Activated effector memory CD4-positive, alpha-beta T cell treated with anti-CD3 and anti-CD28 coated beads, Interleukin-2, amount 50 U/mL, for 16 hours (primary cell): ENCODE measurements at regions not wholly inside any gene's neighbourhood (a gene's known extent, or its start where the extent isn't known, plus 50 kb on each side); places are given as distances from the start of the nearest gene placed in this dataset.
"Not testable (repeated sequence)": the region's sequence is repeated elsewhere in the genome, so short reads cannot be mapped to it uniquely, and the experiment has no call there.

ENCODE experiments used
- DNase-seq: peaks from one replicate; pipeline ENCODE4 v3.0.0-alpha.2; 2020

GRCh38 chr7:53596230-53596629 is 560.8 kb downstream of the POM121L12 start:
- DNase-seq = no peak

- no peak for DNase-seq
These were observed 564.9 kb downstream of the POM121L12 start for GRCh38 chr7:53600296-53600695.

GRCh38 chr7:53602817-53603418 is 567.5 kb downstream of the POM121L12 start:
- DNase-seq = no peak

- no peak for DNase-seq
These were observed 568.0 kb downstream of the POM121L12 start for GRCh38 chr7:53603461-53603860.

- DNase-seq = no peak
These were observed 568.8 kb downstream of the POM121L12 start for GRCh38 chr7:53604201-53604600.

GRCh38 chr7:53607961-53608360 is 572.5 kb downstream of the POM121L12 start:
- no peak for DNase-seq

- no peak for DNase-seq
These were observed 573.8 kb downstream of the POM121L12 start for GRCh38 chr7:53609185-53609584.

GRCh38 chr7:53611043-53611442 is 575.6 kb downstream of the POM121L12 start:
- DNase-seq = no peak

- DNase-seq = no peak
These were observed 588.9 kb downstream of the POM121L12 start for GRCh38 chr7:53624356-53624755.

GRCh38 chr7:53628775-53629174 is 593.3 kb downstream of the POM121L12 start:
- no peak for DNase-seq

- DNase-seq = not testable (repeated sequence)
These were observed 599.8 kb downstream of the POM121L12 start for GRCh38 chr7:53635251-53635650.

- DNase-seq = no peak
These were observed 603.1 kb downstream of the POM121L12 start for GRCh38 chr7:53638517-53638916.

GRCh38 chr7:53641091-53641490 is 605.7 kb downstream of the POM121L12 start:
- DNase-seq = no peak

- DNase-seq = no peak
These were observed 606.9 kb downstream of the POM121L12 start for GRCh38 chr7:53642361-53642760.

GRCh38 chr7:53642866-53643265 is 607.4 kb downstream of the POM121L12 start:
- no peak for DNase-seq

- no peak for DNase-seq
These were observed 621.4 kb downstream of the POM121L12 start for GRCh38 chr7:53656881-53657280.

- DNase-seq = no peak
These were observed 622.2 kb downstream of the POM121L12 start for GRCh38 chr7:53657586-53657985.

GRCh38 chr7:53658951-53659350 is 623.5 kb downstream of the POM121L12 start:
- no peak for DNase-seq

GRCh38 chr7:53661645-53662217 is 626.3 kb downstream of the POM121L12 start:
- no peak for DNase-seq

- DNase-seq = no peak
These were observed 637.2 kb downstream of the POM121L12 start for GRCh38 chr7:53672681-53673080.

GRCh38 chr7:53675835-53676234 is 640.4 kb downstream of the POM121L12 start:
- DNase-seq = no peak

- DNase-seq = no peak
These were observed 649.3 kb downstream of the POM121L12 start for GRCh38 chr7:53684693-53685092.

- no peak for DNase-seq
These were observed 655.0 kb downstream of the POM121L12 start for GRCh38 chr7:53690411-53690810.

- no peak for DNase-seq
These were observed 662.5 kb downstream of the POM121L12 start for GRCh38 chr7:53697913-53698312.

- DNase-seq = no peak
These were observed 663.9 kb downstream of the POM121L12 start for GRCh38 chr7:53699215-53699837.
